ENCODE measurements at regions not wholly inside any gene's neighbourhood (a gene's known extent, or its start where the extent isn't known, plus 50 kb on each side); places are given as distances from the start of the nearest gene placed in this dataset.

GRCh38 chr1:100657876-100658715 is 61.4 kb upstream of the VCAM1 start:
- TF ChIP-seq, protein P1, sequence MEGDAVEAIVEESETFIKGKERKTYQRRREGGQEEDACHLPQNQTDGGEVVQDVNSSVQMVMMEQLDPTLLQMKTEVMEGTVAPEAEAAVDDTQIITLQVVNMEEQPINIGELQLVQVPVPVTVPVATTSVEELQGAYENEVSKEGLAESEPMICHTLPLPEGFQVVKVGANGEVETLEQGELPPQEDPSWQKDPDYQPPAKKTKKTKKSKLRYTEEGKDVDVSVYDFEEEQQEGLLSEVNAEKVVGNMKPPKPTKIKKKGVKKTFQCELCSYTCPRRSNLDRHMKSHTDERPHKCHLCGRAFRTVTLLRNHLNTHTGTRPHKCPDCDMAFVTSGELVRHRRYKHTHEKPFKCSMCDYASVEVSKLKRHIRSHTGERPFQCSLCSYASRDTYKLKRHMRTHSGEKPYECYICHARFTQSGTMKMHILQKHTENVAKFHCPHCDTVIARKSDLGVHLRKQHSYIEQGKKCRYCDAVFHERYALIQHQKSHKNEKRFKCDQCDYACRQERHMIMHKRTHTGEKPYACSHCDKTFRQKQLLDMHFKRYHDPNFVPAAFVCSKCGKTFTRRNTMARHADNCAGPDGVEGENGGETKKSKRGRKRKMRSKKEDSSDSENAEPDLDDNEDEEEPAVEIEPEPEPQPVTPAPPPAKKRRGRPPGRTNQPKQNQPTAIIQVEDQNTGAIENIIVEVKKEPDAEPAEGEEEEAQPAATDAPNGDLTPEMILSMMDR (optimal IDR thresholded peaks at IDR 0.05 in 1 of 3, IDR thresholded peaks at IDR 0.05 in 1 of 3, conservative IDR thresholded peaks at IDR 0.05 in 1 of 3; ENCODE audit: extremely low read depth in 1 of 3, insufficient read depth in 2 of 3, low read length in 3 of 3), result no peak
- no peak for TF ChIP-seq EZH2 (IDR thresholded peaks at IDR 0.05; ENCODE audit: low read length)

All from keratinocyte (primary cell).